ENCODE measurements at regions not wholly inside any gene's neighbourhood (a gene's known extent, or its start where the extent isn't known, plus 50 kb on each side); places are given as distances from the start of the nearest gene placed in this dataset.

GRCh38 chr5:162325143-162325727 lies 257.7 kb downstream of the GABRG2 start:
- TF ChIP-seq, protein P1, sequence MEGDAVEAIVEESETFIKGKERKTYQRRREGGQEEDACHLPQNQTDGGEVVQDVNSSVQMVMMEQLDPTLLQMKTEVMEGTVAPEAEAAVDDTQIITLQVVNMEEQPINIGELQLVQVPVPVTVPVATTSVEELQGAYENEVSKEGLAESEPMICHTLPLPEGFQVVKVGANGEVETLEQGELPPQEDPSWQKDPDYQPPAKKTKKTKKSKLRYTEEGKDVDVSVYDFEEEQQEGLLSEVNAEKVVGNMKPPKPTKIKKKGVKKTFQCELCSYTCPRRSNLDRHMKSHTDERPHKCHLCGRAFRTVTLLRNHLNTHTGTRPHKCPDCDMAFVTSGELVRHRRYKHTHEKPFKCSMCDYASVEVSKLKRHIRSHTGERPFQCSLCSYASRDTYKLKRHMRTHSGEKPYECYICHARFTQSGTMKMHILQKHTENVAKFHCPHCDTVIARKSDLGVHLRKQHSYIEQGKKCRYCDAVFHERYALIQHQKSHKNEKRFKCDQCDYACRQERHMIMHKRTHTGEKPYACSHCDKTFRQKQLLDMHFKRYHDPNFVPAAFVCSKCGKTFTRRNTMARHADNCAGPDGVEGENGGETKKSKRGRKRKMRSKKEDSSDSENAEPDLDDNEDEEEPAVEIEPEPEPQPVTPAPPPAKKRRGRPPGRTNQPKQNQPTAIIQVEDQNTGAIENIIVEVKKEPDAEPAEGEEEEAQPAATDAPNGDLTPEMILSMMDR (IDR thresholded peaks at IDR 0.05), result no peak
- no peak for TF ChIP-seq POLR2A (IDR thresholded peaks at IDR 0.05)
